Liver (tissue), 8 donors: ENCODE measurements at regions not wholly inside any gene's neighbourhood (a gene's known extent, or its start where the extent isn't known, plus 50 kb on each side); places are given as distances from the start of the nearest gene placed in this dataset.

Experiments
- DNase-seq: peaks from one replicate; pipeline ENCODE4 v3.0.0-alpha.2; 2017; ENCODE audit warnings: low spot score
- H3K27ac ChIP-seq, 2 donors: one replicate each; pipeline ENCODE4 v1.7.0; 2013; ENCODE audit warnings: inconsistent platforms in 2 of 2, low read length in 2 of 2, control low read depth in 1 of 2, low read depth in 1 of 2, mild to moderate bottlenecking in 1 of 2
- H3K27me3 ChIP-seq, 4 donors: one replicate each; pipeline versions ENCODE4 v1.6.1 to v1.7.0; 2013; ENCODE audit warnings: low read length in 3 of 4, inconsistent platforms in 1 of 4, mild to moderate bottlenecking in 1 of 4, moderate library complexity in 1 of 4; ENCODE audit not compliant: control insufficient read depth in 4 of 4, insufficient read depth in 4 of 4
- H3K36me3 ChIP-seq, 4 donors: one replicate each; pipeline versions ENCODE4 v1.6.1 to v1.7.0; 2013; ENCODE audit warnings: low read length in 3 of 4, mild to moderate bottlenecking in 3 of 4, low read depth in 1 of 4, moderate library complexity in 1 of 4; ENCODE audit not compliant: control insufficient read depth in 4 of 4, insufficient read depth in 3 of 4
- H3K4me1 ChIP-seq, 4 donors: one replicate each; pipeline versions ENCODE4 v1.6.1 to v1.7.0; 2013; ENCODE audit warnings: low read length in 3 of 4, mild to moderate bottlenecking in 3 of 4, moderate library complexity in 1 of 4; ENCODE audit not compliant: control insufficient read depth in 4 of 4, insufficient read depth in 4 of 4
- H3K4me3 ChIP-seq, 3 donors: one replicate each; pipeline versions ENCODE4 v1.6.1 to v1.7.0; 2013; ENCODE audit warnings: low read length in 3 of 3, control low read depth in 1 of 3, low read depth in 1 of 3, mild to moderate bottlenecking in 1 of 3
- H3K9ac ChIP-seq, 2 donors: one replicate each; pipeline ENCODE4 v1.7.0; 2013; ENCODE audit warnings: low read length in 2 of 2, mild to moderate bottlenecking in 2 of 2, moderate library complexity in 2 of 2, control low read depth in 1 of 2, low read depth in 1 of 2
- H3K9me3 ChIP-seq, 4 donors: one replicate each; pipeline versions ENCODE4 v1.6.1 to v1.7.0; 2013; ENCODE audit warnings: low read length in 3 of 4; ENCODE audit not compliant: control insufficient read depth in 4 of 4
- ATF3 ChIP-seq: IDR thresholded peaks from 2 replicates; pipeline ENCODE4 v1.6.1; 2016; ENCODE audit warnings: antibody characterized with exemption
- CTCF ChIP-seq: fragments of 150-350 bp; IDR thresholded peaks from 2 replicates; pipeline ENCODE4 v1.5.1; 2017; ENCODE audit warnings: improper control_type of control experiment, low read depth, low read length; ENCODE audit not compliant: missing input control
- EGR1 ChIP-seq, 2 donors: IDR thresholded peaks; 2 replicates each; pipeline ENCODE4 v1.6.1; 2016 to 2018; ENCODE audit warnings: antibody characterized with exemption in 2 of 2, low read depth in 2 of 2
- FOXA1 ChIP-seq: IDR thresholded peaks from 2 replicates; pipeline ENCODE4 v1.6.1; 2016; ENCODE audit warnings: antibody characterized with exemption
- FOXA2 ChIP-seq: IDR thresholded peaks from 2 replicates; pipeline ENCODE4 v1.6.1; 2016; ENCODE audit warnings: antibody characterized with exemption
- GABPA ChIP-seq, 2 donors: IDR thresholded peaks in 1 of 2; conservative IDR thresholded peaks in 1 of 2; 2 replicates each; pipeline ENCODE4 v1.6.1; 2016; ENCODE audit warnings: antibody characterized with exemption in 2 of 2, mild to moderate bottlenecking in 1 of 2, moderate library complexity in 1 of 2
- HNF4A ChIP-seq, 2 donors: conservative IDR thresholded peaks; 2 replicates each; pipeline ENCODE4 v1.6.1; 2016; ENCODE audit warnings: antibody characterized with exemption in 2 of 2, mild to moderate bottlenecking in 2 of 2
- HNF4G ChIP-seq: IDR thresholded peaks from 2 replicates; pipeline ENCODE4 v1.6.1; 2016; ENCODE audit warnings: antibody characterized with exemption
- JUND ChIP-seq, 2 donors: IDR thresholded peaks; 2 replicates each; pipeline ENCODE4 v1.6.1; 2016; ENCODE audit warnings: antibody characterized with exemption in 2 of 2
- MAX ChIP-seq: IDR thresholded peaks from 2 replicates; pipeline ENCODE4 v1.6.1; 2016; ENCODE audit warnings: antibody characterized with exemption
- NR2F2 ChIP-seq: IDR thresholded peaks from 2 replicates; pipeline ENCODE4 v1.6.1; 2016; ENCODE audit warnings: antibody characterized with exemption
- RAD21 ChIP-seq, 2 donors: IDR thresholded peaks; 2 replicates each; pipeline ENCODE4 v1.6.1; 2016; ENCODE audit warnings: antibody characterized with exemption in 2 of 2, mild to moderate bottlenecking in 2 of 2
- REST ChIP-seq: IDR thresholded peaks from 2 replicates; pipeline ENCODE4 v1.6.1; 2016; ENCODE audit warnings: antibody characterized with exemption, mild to moderate bottlenecking
- RXRA ChIP-seq, 2 donors: IDR thresholded peaks; 2 replicates each; pipeline ENCODE4 v1.6.1; 2017 to 2018; ENCODE audit warnings: antibody characterized with exemption in 2 of 2, mild to moderate bottlenecking in 1 of 2
- SP1 ChIP-seq: IDR thresholded peaks from 2 replicates; pipeline ENCODE4 v1.6.1; 2018; ENCODE audit warnings: antibody characterized with exemption, mild to moderate bottlenecking
- TAF1 ChIP-seq: conservative IDR thresholded peaks from 2 replicates; pipeline ENCODE4 v1.6.1; 2016; ENCODE audit warnings: antibody characterized with exemption, mild to moderate bottlenecking
- YY1 ChIP-seq: IDR thresholded peaks from 2 replicates; pipeline ENCODE4 v1.6.1; 2016; ENCODE audit warnings: antibody characterized with exemption, mild to moderate bottlenecking
- ZBTB33 ChIP-seq: IDR thresholded peaks from 2 replicates; pipeline ENCODE4 v1.6.1; 2016; ENCODE audit warnings: antibody characterized with exemption
- WGBS: extraction: QIAGEN DNeasy Blood & Tissue Kit; methylation state at CpG from one replicate; pipeline ENCODE4 v1.1.7; 2013; 5-methylcytosine and 5-hydroxymethylcytosine counted together
- donor health status: healthy.
- donor health status: healthy.
- donor health status: healthy.
- donor health status: healthy.
- donor health status: healthy.

- peak; percentile 75 to 76 for TF ChIP-seq RAD21 (IDR thresholded peaks at IDR 0.05)
- peak; percentile 30 for TF ChIP-seq CTCF
- no peak for TF ChIP-seq GABPA (IDR thresholded peaks at IDR 0.05 in 1 of 2, conservative IDR thresholded peaks at IDR 0.05 in 1 of 2)
- no peak for DNase-seq
- no peaks in the 10 kb centered on the region for H3K27me3 ChIP-seq
These were observed 176.7 kb downstream of the PAH start for GRCh38 chr12:102740141-102740955.

GRCh38 chr12:102736328-102736727 is 180.7 kb downstream of the PAH start:
- Histone ChIP-seq H3K27me3 (no peaks in the 10 kb centered on the region), H3K4me3 (no peak overlapping the region), H3K9ac (no peak overlapping the region), H3K27ac (no peak overlapping the region), H3K9me3 (no peaks in the 10 kb centered on the region), H3K4me1 (no peaks in the 10 kb centered on the region), H3K36me3 (no peaks in the 10 kb centered on the region)
- DNase-seq, result no peak
- TF ChIP-seq RAD21 (IDR thresholded peaks at IDR 0.05) (no peak), CTCF (no peak), REST (no peak), GABPA (IDR thresholded peaks at IDR 0.05 in 1 of 2, conservative IDR thresholded peaks at IDR 0.05 in 1 of 2) (no peak), ATF3 (no peak), FOXA2 (no peak), ZBTB33 (no peak), MAX (no peak), TAF1 (no peak), YY1 (no peak), JUND (IDR thresholded peaks at IDR 0.05) (no peak), RXRA (IDR thresholded peaks at IDR 0.05) (no peak), SP1 (no peak), EGR1 (IDR thresholded peaks at IDR 0.05; ENCODE audit: low read depth in 2 of 2) (no peak), NR2F2 (no peak), HNF4G (no peak), FOXA1 (no peak), HNF4A (conservative IDR thresholded peaks at IDR 0.05) (no peak)
- WGBS, result 97% methylated on average over 1 of the region's 1 CpG

More at GRCh38 chr12:102740141-102740955, 176.7 kb downstream of the PAH start:
- Histone ChIP-seq H3K4me3 (no peak overlapping the region), H3K9me3 (no peaks in the 10 kb centered on the region), H3K9ac (no peak overlapping the region), H3K4me1 (no peaks in the 10 kb centered on the region), H3K27ac (no peak overlapping the region), H3K36me3 (no peaks in the 10 kb centered on the region)
- 37% methylated on average over 3 of the region's 3 CpGs for WGBS
